Keratinocyte (primary cell): ENCODE measurements at regions not wholly inside any gene's neighbourhood (a gene's known extent, or its start where the extent isn't known, plus 50 kb on each side); places are given as distances from the start of the nearest gene placed in this dataset.

ENCODE experiments used
- DNase-seq: peaks from one replicate; pipeline ENCODE4 v3.0.0-alpha.2; 2011; ENCODE audit warnings: low read depth, missing footprints, low spot score
- FAIRE-seq: peaks from 2 replicates; lab custom pipeline; 2011; peaks lifted over from hg19 to GRCh38; lab: Jason Lieb, UNC
- H2AFZ ChIP-seq: 2 replicates; pipeline ENCODE4 v1.6.0; 2012; ENCODE audit warnings: low read length, control low read depth, inconsistent platforms; ENCODE audit not compliant: control insufficient read depth
- H3K27ac ChIP-seq: 2 replicates; pipeline ENCODE4 v1.5.1; 2011; ENCODE audit warnings: low read length; ENCODE audit not compliant: control insufficient read depth, insufficient read depth
- H3K27me3 ChIP-seq: 3 replicates; pipeline ENCODE4 v1.6.0; 2011; ENCODE audit warnings: low read length; ENCODE audit not compliant: control insufficient read depth, insufficient read depth; ENCODE audit errors: extremely low read depth
- H3K36me3 ChIP-seq, 2 experiments: 2 replicates in 1 of 2; 3 replicates in 1 of 2; pipeline ENCODE4 v1.5.1; 2011; ENCODE audit warnings: low read length in 2 of 2, mild to moderate bottlenecking in 1 of 2; ENCODE audit not compliant: control insufficient read depth in 2 of 2, insufficient read depth in 2 of 2; ENCODE audit errors: extremely low read depth in 1 of 2
- H3K4me1 ChIP-seq: 3 replicates; pipeline ENCODE4 v1.5.1; 2011; ENCODE audit warnings: low read length; ENCODE audit not compliant: control insufficient read depth, insufficient read depth; ENCODE audit errors: extremely low read depth
- H3K4me2 ChIP-seq: 3 replicates; pipeline ENCODE4 v1.6.0; 2011; ENCODE audit warnings: low read depth, low read length; ENCODE audit not compliant: control insufficient read depth, insufficient read depth; ENCODE audit errors: extremely low read depth
- H3K4me3 ChIP-seq, 3 experiments: fragments of 200-600 bp in 1 of 3; sonication (generic) in 1 of 3; 2 replicates in 2 of 3; 3 replicates in 1 of 3; pipeline ENCODE4 v1.5.1; 2011 to 2016; ENCODE audit warnings: low read length in 3 of 3, mild to moderate bottlenecking in 3 of 3, control low read depth in 2 of 3, inconsistent platforms in 1 of 3, low read depth in 1 of 3, mixed read lengths in 1 of 3, mixed run types in 1 of 3, moderate library complexity in 1 of 3; ENCODE audit not compliant: control insufficient read depth in 2 of 3, insufficient read depth in 2 of 3; ENCODE audit errors: extremely low read depth in 1 of 3
- H3K79me2 ChIP-seq: 2 replicates; pipeline ENCODE4 v1.6.0; 2012; ENCODE audit warnings: low read length; ENCODE audit not compliant: control insufficient read depth, insufficient read depth
- H3K9ac ChIP-seq: 3 replicates; pipeline ENCODE4 v1.6.0; 2011; ENCODE audit warnings: low read length; ENCODE audit not compliant: control insufficient read depth, insufficient read depth; ENCODE audit errors: extremely low read depth
- H3K9me1 ChIP-seq: 3 replicates; pipeline ENCODE4 v1.6.0; 2011; ENCODE audit warnings: low read length; ENCODE audit not compliant: control insufficient read depth, insufficient read depth; ENCODE audit errors: extremely low read depth
- H3K9me3 ChIP-seq: 2 replicates; pipeline ENCODE4 v1.5.1; 2012; ENCODE audit warnings: low read depth, low read length; ENCODE audit not compliant: control insufficient read depth
- H4K20me1 ChIP-seq: 3 replicates; pipeline ENCODE4 v1.6.0; 2011; ENCODE audit warnings: low read length; ENCODE audit not compliant: control insufficient read depth, insufficient read depth; ENCODE audit errors: extremely low read depth
- EZH2 ChIP-seq: IDR thresholded peaks from one replicate; pipeline ENCODE4 v1.6.1; 2012; ENCODE audit warnings: inconsistent platforms, mild to moderate bottlenecking, low read length, moderate library complexity
- dilution Hi-C: fragments of 300-500 bp; cut with MboI; formaldehyde crosslinking; loops from one replicate; pipeline ENCODE4 v1.7.0; 2020; ENCODE audit warnings: low sequenced_read_pairs; ENCODE audit not compliant: extremely low pct_ligation_motif_present
- TF ChIP-seq, protein P1 (sequence below), 3 experiments: IDR thresholded peaks in 1 of 3; conservative IDR thresholded peaks in 1 of 3; optimal IDR thresholded peaks in 1 of 3; 2 replicates in 2 of 3; 3 replicates in 1 of 3; pipeline versions ENCODE3 to v1.5.1; 2011; ENCODE audit warnings: low read length in 3 of 3, mild to moderate bottlenecking in 3 of 3, moderate library complexity in 2 of 3, control low read depth in 1 of 3, inconsistent platforms in 1 of 3; ENCODE audit not compliant: insufficient read depth in 2 of 3; ENCODE audit errors: extremely low read depth in 1 of 3

DNA sequence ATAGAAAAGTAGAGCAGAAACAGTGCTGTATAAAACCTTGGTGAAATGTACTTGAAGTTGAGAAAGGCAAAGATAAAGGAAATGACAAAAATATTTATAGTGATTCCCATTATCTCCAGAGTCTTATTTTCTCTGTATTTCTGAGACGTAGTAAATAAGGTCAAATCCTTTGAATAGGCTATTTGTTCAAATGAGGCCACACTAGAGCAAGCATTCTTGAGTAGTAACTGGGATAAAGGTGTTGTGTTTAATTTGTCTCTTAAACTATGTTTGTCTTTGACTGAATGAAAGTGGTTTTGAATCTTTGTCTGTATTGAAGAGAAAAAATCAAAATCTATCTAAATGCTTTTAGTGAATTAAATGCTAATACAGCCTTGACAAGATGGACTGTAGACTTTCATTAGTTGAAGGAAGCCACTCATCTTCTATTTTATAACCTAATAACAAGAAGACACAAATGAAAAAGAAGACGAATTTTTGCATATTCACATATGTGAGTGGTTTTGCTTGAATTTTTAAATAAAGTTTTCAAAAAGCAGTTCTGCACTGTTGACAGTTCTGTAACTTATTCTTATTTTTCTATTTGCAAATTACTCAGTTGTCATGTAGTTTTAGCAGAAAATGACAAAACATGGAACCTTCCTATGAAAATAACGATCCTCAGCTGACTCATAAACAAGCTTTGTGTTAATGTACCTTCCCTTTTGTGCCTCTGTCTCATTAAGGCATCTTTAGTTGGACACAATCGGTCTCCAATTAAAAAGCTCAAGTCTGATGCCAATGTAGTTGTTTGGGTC, 94.8 kb upstream of the PCDH18 start:
- Histone ChIP-seq H3K9me3 (no peaks in the 10 kb centered on the region), H3K9ac (no peak overlapping the region), H3K79me2 (no peaks in the 10 kb centered on the region), H3K4me3 (no peak overlapping the region), H3K9me1 (no peaks in the 10 kb centered on the region), H3K4me1 (no peaks in the 10 kb centered on the region), H3K27me3 (no peaks in the 10 kb centered on the region), H3K4me2 (no peak overlapping the region), H3K36me3 (no peaks in the 10 kb centered on the region), H2AFZ (no peak overlapping the region), H4K20me1 (no peaks in the 10 kb centered on the region), H3K27ac (no peak overlapping the region)
- TF ChIP-seq, protein P1, sequence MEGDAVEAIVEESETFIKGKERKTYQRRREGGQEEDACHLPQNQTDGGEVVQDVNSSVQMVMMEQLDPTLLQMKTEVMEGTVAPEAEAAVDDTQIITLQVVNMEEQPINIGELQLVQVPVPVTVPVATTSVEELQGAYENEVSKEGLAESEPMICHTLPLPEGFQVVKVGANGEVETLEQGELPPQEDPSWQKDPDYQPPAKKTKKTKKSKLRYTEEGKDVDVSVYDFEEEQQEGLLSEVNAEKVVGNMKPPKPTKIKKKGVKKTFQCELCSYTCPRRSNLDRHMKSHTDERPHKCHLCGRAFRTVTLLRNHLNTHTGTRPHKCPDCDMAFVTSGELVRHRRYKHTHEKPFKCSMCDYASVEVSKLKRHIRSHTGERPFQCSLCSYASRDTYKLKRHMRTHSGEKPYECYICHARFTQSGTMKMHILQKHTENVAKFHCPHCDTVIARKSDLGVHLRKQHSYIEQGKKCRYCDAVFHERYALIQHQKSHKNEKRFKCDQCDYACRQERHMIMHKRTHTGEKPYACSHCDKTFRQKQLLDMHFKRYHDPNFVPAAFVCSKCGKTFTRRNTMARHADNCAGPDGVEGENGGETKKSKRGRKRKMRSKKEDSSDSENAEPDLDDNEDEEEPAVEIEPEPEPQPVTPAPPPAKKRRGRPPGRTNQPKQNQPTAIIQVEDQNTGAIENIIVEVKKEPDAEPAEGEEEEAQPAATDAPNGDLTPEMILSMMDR (optimal IDR thresholded peaks at IDR 0.05 in 1 of 3, IDR thresholded peaks at IDR 0.05 in 1 of 3, conservative IDR thresholded peaks at IDR 0.05 in 1 of 3; ENCODE audit: extremely low read depth in 1 of 3, insufficient read depth in 2 of 3, low read length in 3 of 3): no peak
- TF ChIP-seq EZH2: no peak
- FAIRE-seq (no peak), DNase-seq (no peak)
- dilution Hi-C loops: no loop called here

GRCh38 chr4:137623013-137623412, 90.7 kb upstream of the PCDH18 start:
- Histone ChIP-seq H2AFZ (no peak overlapping the region), H3K4me3 (no peak overlapping the region), H3K9ac (no peak overlapping the region), H3K9me3 (no peaks in the 10 kb centered on the region), H3K79me2 (no peaks in the 10 kb centered on the region), H3K27ac (no peak overlapping the region), H3K27me3 (no peaks in the 10 kb centered on the region), H3K9me1 (no peaks in the 10 kb centered on the region), H4K20me1 (no peaks in the 10 kb centered on the region), H3K4me2 (no peak overlapping the region), H3K4me1 (no peaks in the 10 kb centered on the region), H3K36me3 (no peaks in the 10 kb centered on the region)
- dilution Hi-C loops: no loop called here
- no peak for FAIRE-seq
- TF ChIP-seq, protein P1 (optimal IDR thresholded peaks at IDR 0.05 in 1 of 3, IDR thresholded peaks at IDR 0.05 in 1 of 3, conservative IDR thresholded peaks at IDR 0.05 in 1 of 3; ENCODE audit: extremely low read depth in 1 of 3, insufficient read depth in 2 of 3, low read length in 3 of 3): no peak
- TF ChIP-seq EZH2: no peak
- DNase-seq: no peak
